AG09319 (cell line): ENCODE measurements at regions not wholly inside any gene's neighbourhood (a gene's known extent, or its start where the extent isn't known, plus 50 kb on each side); places are given as distances from the start of the nearest gene placed in this dataset.

ENCODE experiments used
- DNase-seq: peaks from one replicate; pipeline ENCODE4 v3.0.0-alpha.2; 2010; ENCODE audit warnings: low read depth; ENCODE audit errors: extremely low read depth
- CTCF ChIP-seq: IDR thresholded peaks from 2 replicates; pipeline ENCODE4 v1.5.1; 2011; ENCODE audit warnings: low read depth, mild to moderate bottlenecking, inconsistent platforms, low read length, moderate library complexity

DNA sequence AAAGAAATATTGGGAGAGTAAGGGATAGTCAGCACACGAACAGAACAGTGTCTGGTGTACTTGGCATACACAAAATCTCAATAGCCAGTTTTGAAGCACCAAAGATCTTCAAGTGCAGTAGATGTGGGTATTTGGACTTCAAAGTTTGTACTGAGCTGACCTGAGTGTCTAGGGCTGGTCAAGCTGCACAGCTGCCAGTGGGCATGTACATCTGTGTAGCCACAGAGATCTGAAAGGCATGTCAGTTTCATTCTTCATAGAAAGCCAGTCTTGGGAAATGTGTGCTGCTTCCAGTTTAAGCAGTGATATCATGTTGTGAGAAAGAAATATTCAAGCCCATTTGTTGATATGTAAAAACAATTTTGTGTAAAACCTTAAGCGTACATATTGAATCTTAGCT lies 279.0 kb upstream of the SYT10 start:
- no peak for TF ChIP-seq CTCF

DNA sequence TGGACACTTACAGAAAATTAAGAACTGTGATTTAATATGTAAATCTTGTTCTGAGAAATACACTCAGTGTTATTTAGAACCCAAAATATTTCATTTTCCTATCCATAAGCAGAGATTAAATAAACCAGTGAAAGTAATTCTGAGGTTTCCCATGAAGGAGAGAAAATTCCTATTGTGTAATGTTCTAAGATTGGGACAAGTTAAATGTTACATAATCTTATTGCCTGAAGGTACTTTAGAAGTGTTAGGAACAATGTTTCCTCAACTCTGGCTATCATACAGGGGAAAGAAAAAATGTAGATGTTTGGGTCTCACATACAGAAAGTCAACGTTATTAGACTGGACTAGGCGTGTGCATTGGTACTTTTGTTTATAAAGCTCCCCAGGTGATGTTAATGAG lies 281.9 kb upstream of the SYT10 start:
- DNase-seq, result no peak
- no peak for TF ChIP-seq CTCF

More for the DNA sequence above, 279.0 kb upstream of the SYT10 start:
- DNase-seq, result no peak

DNA sequence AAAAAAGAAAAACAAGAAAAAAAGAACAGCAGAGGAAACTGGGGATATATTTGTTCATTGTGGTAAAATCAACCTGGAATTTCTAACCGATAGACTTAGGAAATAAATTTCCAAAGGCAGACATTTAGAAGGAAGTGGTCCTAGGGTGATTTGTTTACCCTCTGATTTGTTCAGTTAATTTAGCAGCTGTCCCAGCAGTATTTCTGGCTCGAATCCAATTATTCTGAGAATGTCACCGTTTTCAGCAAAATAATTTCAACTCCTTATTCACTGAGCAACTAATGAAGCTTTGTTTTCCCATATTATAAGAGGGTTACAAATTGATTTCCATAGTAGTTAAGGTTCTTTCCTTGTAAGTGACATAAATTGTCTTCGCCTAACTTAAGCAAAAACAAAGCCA lies 285.2 kb upstream of the SYT10 start:
- DNase-seq, result no peak
- TF ChIP-seq CTCF, result no peak

DNA sequence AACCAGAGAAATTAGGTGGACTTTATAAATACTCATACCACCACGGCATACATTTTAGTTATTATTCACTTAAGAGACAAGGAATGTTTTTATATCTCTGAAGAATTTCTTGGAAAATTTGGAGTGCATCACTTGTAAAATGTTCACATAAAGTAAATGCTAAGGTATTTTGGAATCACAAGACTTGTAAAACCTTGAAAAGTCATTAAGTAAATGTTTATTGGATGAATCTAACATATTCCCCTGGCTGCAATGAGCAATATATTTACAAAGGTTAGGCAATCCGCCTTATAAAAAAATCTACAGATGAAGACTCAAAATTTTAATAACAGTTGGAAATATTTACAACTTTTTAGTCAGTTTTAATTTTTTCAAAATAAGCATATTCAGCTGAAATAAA lies 287.4 kb upstream of the ALG10 start:
- no peak for TF ChIP-seq CTCF
- DNase-seq, result no peak

- no peak for DNase-seq
Measured at GRCh38 chr12:33752854-33753253, 269.4 kb upstream of the ALG10 start.

DNA sequence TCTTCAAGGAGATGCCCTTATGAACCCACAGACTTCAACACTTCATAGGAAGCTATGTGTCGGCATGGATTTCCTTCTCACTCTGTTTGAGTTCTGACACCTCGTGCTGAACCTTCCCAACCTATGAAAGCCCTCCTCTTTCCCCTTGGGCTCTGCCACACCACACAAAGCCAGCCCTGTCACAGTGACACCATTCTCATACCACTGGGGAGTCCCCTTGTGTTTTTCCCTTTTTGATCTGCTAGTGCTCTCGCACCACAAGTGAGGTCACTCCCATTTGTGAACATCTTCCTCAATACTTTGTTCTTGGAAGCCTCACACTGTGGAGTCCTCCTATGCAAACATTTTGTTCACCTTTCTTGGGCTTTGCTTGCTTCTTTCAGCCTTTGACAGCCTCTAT lies 264.6 kb upstream of the ALG10 start:
- TF ChIP-seq CTCF, result no peak

More at GRCh38 chr12:33752854-33753253, 269.4 kb upstream of the ALG10 start:
- TF ChIP-seq CTCF, result no peak

GRCh38 chr12:33759279-33759678 lies 263.0 kb upstream of the ALG10 start:
- no peak for DNase-seq
- no peak for TF ChIP-seq CTCF

More for the DNA sequence above, 264.6 kb upstream of the ALG10 start:
- no peak for DNase-seq
